ENCODE measurements at regions not wholly inside any gene's neighbourhood (a gene's known extent, or its start where the extent isn't known, plus 50 kb on each side); places are given as distances from the start of the nearest gene placed in this dataset.
"Not testable (repeated sequence)": the region's sequence is repeated elsewhere in the genome, so short reads cannot be mapped to it uniquely, and the experiment has no call there.

DNA sequence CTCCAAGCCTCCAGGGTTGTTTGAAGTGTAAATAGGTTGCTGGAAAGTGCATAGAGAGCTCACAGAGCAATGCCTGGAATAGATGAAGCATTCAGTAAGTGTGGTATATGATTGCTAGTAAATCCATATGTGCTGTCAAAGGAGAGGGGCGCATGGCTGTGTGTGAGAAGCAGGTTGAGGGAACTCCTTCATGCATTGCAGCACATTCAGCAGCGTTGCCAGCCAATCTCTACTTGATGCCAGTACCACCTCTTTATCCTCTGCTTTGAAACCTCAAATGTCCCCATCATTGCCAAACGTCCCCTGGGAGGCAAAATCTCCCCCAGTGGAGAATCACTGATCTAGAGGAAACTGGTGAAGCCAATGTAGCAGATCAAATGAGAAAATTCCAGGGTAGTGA, 82.7 kb upstream of the RALGAPA2 start:
- DNase-seq (ENCODE audit: low read depth in 2 of 2), result no peak

DNA sequence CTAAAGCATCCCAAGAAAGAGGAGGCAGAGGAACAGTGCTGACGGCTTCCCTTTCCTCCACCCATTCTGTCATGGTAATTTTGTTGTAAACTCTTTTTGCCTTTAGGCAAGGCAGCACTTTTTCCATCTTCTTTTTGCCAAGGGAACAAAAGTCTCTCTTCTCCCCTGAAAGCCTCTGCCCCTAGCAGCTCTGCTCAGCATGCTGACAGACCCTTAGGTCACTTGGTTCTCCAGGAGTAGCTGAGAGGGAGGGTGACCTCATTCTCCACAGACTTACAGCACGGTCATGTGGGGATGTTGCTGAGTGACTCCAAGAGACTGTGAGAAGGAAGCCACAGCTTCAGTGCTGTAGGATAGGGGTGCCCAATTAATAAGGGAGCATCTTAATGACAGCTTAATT, 81.1 kb upstream of the RALGAPA2 start:
- DNase-seq (ENCODE audit: low read depth in 2 of 2), result no peak

DNA sequence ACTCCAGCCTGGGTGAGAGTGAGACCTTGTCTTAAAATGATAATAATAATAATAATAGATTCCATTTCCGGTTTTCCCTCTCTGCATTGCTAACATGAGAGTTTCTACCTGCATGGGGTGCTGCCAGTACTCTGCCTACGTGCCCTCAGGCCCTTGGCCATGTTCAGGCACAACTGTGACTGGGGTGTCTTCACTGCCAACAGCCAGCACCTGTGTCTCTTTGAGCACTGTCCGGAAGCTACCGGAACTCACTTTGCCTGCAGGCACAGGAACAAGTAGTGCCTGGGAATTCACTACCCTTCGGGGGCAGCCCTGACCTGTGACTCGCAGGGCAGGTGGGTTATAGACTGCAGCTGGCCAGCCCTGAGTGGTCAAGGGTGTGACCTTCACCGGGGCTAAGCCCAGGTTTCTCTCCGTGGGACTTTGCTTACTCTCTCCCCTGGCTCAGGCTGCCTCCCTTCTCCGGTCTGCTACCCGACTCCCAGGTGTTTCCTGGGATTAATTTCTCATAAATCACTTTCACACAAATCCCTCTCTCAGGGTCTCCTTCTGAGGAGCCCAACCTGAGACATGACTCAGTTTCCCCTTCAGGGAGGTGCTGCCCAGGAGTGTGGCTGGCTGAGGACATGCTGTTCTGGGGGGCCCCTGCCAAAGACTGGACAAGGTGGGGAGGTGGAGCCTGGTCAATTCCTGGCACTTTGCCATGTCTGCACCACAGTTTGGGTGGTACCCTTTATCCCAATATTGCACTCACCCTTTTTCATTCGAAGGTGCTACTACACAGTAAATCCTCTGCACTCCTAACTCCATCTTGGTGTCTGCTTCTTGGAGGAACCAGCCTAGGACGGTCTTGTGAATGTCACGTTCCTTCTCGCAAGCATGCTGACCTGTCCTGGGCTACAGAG, 79.5 kb upstream of the RALGAPA2 start:
- DNase-seq (ENCODE audit: low read depth in 2 of 2), result no peak

DNA sequence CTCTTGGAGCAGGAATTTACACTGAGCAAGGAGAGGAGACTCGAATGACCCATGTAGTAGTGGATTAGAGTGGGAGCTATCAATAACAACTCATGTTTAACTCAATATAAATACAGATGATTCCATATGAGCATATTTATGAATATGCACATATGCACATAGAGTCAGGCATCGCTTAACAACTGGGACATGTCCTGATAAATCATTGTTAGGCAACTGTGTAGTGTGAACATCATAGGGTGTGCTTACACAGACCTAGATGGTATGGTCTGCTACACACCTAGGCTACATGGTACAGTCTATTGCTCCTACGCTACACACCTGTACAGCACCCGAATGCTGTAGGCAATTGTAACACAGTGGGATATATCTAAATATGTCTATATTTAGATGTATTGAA, 75.9 kb upstream of the RALGAPA2 start:
- no peak for DNase-seq (ENCODE audit: low read depth in 2 of 2)

DNA sequence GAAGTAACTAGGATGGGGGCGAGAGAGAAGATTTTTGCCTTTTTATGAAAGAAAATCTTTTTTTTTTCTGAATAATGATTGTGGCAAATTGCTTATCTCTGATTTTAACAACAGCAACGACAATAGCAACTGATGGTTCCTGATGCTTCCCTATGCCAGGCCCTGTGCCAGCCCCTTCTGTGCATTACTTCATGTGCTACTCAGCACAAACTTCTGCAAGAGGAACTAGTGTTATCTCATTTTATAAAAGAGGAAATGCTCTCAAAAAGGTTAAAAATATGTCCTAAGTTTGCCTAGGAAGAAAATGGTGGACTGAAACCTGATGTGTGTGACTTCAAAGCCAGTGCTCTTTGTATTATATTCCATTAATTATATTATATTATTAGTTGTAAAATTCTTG, 74.0 kb upstream of the RALGAPA2 start:
- no peak for DNase-seq (ENCODE audit: low read depth in 2 of 2)

DNA sequence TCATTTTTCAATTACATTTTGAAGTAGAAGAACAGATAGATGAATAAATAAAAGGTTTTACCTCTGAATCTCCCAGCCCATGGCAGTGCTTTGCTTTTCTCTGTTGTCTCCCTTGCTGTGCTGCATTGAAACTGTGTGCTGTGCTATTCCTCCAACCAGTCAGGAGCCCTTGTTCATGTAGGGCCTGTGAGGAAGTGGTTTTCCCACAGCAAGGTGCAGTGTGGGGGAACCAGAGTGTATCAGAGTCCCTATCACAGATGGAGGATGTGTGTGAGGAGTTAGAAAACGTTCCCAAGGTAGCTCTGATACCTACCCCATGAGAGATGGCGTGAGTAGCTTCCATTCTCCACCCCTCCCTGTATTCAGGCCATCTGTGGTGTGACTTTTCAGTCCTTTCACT, 72.8 kb upstream of the RALGAPA2 start:
- no peak for DNase-seq (ENCODE audit: low read depth in 2 of 2)

GRCh38 chr20:20784450-20784849, 72.0 kb upstream of the RALGAPA2 start:
- DNase-seq (ENCODE audit: low read depth in 2 of 2), result not testable (repeated sequence)

GRCh38 chr20:20783450-20783849, 71.0 kb upstream of the RALGAPA2 start:
- DNase-seq (ENCODE audit: low read depth in 2 of 2), result no peak

GRCh38 chr20:20782755-20783154, 70.3 kb upstream of the RALGAPA2 start:
- no peak for DNase-seq (ENCODE audit: low read depth in 2 of 2)

- DNase-seq (ENCODE audit: low read depth in 2 of 2), result no peak
These were observed 69.8 kb upstream of the RALGAPA2 start for GRCh38 chr20:20782231-20782630.

GRCh38 chr20:20781029-20781428, 68.6 kb upstream of the RALGAPA2 start:
- no peak for DNase-seq (ENCODE audit: low read depth in 2 of 2)

DNA sequence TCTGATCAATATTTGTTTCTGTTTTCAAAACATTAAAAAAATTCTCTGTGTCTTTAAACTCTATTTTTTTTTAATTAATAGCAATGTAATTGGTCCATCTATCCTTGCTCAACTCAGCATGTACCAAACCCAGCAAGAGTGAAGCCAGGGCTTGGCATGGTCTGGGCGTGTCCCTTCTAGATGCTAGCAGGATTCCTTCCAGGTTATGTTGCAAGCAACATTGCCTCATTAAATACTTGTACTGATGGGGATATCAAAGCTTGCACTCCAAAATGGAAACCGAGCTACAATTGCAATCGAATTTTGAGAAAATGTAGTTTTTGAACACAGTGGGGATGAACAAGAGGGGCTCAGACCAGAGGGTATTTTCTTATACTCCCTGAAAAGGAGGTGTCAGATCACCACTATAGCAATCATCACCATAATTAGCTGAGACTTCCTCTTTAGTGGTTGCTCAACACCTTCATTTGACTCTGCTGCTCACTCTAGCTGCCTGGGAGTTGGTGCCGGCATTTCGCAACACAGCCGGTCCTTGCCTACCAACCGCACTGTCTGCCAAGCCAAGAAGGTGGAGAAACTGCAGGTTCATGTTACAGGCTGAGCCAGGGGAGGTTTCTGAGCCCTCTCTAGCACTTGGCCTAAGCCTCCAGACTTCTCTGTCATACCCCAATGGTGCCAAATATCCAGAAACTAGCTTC, 67.8 kb upstream of the RALGAPA2 start:
- DNase-seq (ENCODE audit: low read depth in 2 of 2), result no peak

DNA sequence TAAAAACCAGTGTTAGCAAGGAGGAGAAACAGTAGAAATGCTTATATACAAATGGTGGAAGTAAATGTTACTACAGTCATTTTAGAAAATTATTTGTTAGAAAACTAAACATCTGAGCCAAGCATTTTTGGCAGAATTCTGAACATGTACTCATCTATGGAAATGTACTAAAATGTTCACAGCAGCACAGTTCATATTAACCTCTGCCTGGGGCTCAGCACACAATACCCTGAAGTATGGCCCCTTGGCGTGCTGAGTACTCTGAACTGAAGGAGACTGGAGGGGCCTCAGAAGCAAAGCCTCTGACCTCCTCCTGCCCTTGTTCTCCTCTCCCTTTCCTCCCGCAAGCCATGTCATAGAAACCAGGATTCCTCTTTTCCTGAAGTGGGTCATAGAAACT, 66.2 kb upstream of the RALGAPA2 start:
- DNase-seq (ENCODE audit: low read depth in 2 of 2), result no peak

DNA sequence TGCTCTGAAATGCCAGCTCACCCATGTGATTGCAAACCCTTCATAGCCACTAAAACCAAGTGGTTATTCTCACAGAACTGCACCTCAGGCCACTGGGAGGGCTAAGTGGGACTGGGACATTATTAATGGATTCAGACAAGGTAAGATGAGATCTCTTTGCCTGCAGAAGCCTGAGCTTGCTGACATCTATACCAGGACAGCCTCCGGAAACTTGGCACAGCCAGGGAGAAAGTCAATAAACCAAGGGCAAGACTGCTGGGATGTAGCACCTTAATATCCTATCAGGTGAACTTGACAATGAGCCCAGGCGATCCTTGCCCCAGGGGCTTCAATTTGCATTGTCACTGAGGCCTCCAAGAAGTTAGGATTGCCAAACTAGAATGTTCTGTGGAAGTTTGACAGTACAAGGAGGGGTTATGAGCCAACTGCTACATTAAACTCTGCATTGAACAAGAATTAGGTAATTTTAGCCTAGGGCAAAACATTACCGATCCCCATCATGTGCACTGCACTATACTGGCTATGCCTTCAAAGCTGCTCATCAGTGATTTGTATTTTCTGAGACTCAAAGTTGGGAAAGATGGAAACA, 60.1 kb upstream of the RALGAPA2 start:
- no peak for DNase-seq (ENCODE audit: low read depth in 2 of 2)

DNA sequence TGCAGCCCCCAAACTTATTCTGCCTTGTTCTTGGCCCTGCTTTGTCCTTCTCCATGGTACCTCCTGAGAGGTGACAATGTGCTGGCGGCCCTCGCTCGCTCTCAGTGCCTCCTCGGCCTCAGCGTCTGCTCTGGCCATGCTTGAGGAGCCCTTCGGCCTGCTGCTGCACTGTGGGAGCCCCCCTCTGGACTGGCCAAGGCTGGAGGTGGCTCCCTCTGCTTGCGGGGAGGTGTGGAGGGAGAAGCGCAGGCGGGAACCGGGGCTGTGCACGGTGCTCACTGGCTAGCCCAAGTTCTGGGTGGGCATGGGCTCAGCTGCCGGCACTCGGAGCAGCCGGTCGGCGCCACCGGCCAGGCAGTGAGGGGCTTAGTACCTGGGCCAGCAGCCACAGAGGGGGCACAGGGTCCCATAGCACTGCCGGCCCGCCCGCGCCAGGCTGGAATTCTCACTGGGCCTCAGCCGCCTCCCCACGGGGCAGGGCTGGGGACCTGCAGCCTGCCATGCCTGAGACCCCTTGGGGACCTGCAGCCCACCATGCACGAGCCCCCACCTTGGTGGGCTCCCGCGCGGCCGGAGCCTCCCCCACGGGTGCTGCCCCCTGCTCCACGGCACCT, 55.9 kb upstream of the RALGAPA2 start:
- DNase-seq (ENCODE audit: low read depth in 2 of 2), result no peak

DNA sequence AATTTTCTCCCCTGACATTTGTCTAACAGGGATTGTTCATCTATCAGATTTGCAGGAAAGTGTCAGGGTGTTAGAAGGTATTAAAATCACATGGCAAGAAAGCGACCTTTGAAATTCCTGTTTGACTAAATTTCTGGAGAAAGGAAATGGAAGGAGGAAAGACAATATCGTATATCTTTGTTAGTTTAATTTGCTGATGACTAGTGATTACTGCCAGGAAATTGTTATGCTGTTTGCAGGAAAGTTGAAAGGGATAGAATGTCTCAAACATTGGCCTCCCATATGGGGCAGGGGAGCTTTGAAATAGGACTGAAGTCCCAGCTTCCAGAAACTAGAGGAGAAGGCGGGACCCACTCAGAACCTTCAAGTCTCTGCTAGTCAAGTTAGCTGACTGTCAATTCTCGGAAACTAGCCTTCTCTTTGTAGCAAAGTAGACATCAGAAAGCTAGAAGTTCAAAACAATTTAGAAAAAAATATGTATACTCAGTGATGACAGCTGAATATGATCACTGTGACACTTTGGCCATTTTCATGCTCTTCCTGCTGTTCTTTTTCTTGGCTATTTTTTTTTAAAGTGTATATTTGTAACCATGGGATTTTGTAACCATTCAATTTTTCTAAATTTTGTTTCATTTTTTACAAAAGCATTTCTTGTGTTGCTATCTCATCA, 53.4 kb upstream of the RALGAPA2 start:
- DNase-seq (ENCODE audit: low read depth in 2 of 2), result no peak

- no peak for DNase-seq (ENCODE audit: low read depth in 2 of 2)
These were observed 51.2 kb upstream of the RALGAPA2 start for GRCh38 chr20:20763650-20764049.

Data from stimulated activated CD4-positive, alpha-beta T cell treated with anti-CD3 and anti-CD28 coated beads, Interleukin-15, amount 100 ng/mL, for 48 hours (primary cell).